ENCODE measurements at regions not wholly inside any gene's neighbourhood (a gene's known extent, or its start where the extent isn't known, plus 50 kb on each side); places are given as distances from the start of the nearest gene placed in this dataset.

DNA sequence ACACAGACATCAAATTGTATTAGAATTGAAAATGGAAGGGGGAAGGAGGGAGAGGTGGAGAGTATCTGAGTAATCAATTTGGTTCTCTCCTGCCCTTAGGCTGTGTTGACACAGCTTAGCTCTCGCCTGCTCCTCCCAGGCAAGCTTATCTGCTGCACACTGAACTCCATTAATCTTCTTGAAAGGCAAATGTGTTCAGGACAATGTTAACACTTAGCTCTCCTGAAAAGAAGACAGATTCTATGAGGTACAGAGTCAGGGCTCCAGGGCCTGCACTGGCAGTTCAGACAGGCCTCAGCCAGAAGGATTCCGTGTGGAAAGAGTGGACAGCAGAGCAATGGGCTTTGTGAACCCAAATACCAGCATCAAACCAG lies 430.0 kb upstream of the TNP1 start:
- DNase-seq = no peak

GRCh38 chr2:217289177-217289906 lies 429.5 kb upstream of the TNP1 start:
- DNase-seq = peak; percentile 8

DNA sequence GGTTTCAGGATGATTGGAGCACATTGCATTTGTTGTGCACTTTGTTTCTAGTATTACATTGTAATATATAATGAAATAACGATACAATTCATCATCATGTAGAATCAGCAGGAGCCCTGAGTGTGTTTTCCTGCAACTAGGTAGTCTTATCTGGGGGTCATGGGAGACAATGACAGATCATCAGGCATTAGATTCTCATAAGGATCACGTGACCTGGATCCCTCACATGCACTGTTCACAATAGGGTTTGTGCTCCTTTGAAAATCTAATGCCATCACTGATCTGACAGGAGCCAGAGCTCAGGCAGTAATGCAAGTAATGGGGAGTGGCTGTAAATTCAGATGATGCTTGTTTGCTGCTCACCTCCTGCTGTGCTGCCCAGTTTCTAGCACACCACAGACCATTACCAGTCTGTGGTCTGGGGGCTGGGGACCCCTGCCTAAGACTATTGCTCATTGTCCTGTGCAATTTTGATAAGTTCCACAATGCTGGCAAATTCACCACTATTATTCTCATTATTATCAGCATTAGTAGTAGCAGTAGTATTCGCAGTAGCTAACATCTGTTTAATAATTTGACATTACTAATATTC lies 428.7 kb upstream of the TNP1 start:
- no peak for DNase-seq

DNA sequence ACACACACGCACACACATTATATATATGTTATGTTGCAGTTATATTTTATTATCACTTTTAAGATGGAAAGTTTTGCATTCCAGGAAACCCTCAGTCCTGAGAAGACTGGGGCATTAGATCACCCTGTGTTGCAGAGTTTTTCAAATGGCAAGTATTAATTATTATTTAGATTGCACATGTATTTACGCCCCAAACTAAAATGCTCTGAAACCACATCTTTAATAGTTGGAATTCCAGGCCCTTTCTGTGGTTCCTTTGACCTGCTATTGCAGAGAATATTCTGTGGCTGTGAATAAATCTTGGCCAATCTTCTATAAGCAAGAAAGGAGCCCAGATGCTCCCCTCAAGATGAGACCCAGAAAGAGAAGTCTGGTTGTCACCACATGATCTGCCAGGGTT lies 427.0 kb upstream of the TNP1 start:
- DNase-seq = no peak

DNA sequence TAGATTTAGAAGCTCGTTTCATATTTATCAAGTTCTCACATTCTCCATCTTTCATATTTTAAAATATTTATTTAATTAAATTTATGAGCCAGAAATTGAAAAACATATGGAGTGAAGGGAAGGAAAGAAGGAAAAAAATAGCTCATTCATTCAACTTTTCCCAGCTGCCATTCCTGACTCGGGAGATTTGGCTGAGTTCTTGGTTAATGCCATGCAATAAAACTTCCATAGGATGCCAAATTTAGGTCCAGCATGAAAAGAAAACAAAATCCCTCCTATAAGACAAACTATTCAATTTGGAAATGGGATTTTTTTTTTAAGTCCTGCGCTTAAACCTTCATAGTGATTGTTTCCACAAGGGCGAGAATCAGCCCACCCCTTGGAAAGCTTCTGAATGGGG lies 426.1 kb upstream of the TNP1 start:
- no peak for DNase-seq

- no peak for DNase-seq
These were observed 423.6 kb upstream of the TNP1 start for GRCh38 chr2:217283460-217283859.

- no peak for DNase-seq
These were observed 422.7 kb upstream of the TNP1 start for GRCh38 chr2:217282531-217282930.

- no peak for DNase-seq
These were observed 419.7 kb upstream of the TNP1 start for GRCh38 chr2:217279556-217279955.

GRCh38 chr2:217279140-217279539 lies 419.3 kb upstream of the TNP1 start:
- DNase-seq = no peak

DNA sequence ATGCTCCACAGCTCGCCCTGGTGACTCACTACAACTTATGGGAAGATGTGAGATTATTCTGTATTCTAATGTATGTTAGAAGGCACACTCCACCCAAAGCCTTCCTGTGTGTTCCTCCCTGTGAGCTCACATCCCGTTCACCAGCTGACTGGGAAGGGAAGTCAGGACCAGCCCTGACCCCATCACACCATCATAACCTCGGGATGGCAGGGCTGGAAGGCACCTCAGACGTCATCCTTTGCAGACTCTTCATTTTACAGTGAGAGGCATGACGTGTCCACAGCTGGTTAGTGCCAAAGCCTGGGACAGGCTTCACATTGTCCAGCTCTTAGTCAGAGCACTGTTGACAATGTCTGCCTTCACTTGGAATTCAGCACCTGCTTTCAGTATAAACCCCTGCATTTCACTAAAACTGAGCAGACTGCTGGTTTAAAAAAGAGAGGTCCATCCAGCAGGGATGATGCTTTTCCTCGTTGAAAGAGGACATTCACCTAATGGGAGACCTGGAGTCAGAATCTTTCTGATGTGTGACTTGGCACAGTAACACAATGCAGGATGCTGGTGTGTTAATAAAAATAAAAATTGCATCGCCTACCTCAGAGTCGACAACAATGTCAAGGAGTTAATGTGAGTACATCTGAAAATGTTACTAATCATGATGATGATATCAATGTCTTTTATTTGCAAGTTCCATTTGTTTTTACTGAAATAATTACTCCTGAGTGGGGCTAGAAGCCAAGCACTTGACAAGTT lies 418.0 kb upstream of the TNP1 start:
- DNase-seq = no peak

- DNase-seq = no peak
These were observed 416.6 kb upstream of the TNP1 start for GRCh38 chr2:217276433-217276832.

DNA sequence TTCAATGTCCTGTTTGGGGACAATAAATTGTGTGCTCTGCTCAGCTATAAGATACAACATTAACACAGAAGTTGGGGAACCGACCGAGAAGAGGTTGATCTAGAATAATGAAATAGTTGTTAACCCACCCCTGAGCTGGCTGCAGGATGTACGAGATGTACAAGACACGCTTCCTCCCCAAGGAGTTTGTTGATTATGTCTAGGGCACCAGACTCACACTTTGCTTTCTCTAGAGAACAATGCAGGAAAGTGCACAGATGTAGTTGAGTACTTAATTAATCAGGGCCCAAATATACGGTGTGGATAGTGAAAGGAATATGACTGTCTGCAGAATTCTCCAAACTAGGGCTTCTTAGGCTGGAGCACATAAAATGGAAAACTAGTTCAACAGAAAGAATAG lies 415.2 kb upstream of the TNP1 start:
- no peak for DNase-seq

- DNase-seq = no peak
These were observed 414.7 kb upstream of the TNP1 start for GRCh38 chr2:217274578-217274977.

GRCh38 chr2:217273851-217274250 lies 414.0 kb upstream of the TNP1 start:
- no peak for DNase-seq

- DNase-seq = no peak
These were observed 413.3 kb upstream of the TNP1 start for GRCh38 chr2:217273162-217273561.

GRCh38 chr2:217271813-217272212 lies 411.9 kb upstream of the TNP1 start:
- DNase-seq = no peak

DNA sequence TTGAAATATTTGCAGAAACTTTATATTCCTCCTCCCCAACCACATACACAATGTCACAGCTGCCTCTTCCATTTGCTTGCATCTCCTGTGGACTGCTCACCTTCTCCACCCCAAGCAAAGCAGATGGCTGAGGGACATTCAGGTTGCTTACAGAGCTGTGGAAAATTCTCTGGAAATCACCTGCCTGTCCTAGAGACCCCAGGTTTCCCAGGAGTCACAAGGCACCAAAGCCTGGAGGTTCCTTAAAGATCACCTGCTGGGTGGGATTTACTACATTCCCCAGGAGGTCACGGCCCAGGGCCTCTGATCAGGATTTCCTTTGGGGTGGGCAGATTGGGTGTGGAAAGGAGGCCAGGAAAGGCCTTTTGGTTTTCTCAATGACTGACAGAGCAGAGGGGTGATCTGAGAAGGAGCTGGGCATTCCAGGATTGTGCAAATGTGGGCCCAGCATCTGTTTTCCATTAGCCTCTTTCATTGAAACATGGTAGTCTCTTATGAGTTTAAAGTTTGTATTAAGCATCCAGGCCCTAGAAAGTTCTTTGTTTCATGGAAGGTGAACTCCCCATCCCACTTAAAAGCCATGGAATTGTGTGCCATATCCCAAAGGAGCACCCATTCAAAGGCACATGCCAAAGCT lies 410.7 kb upstream of the TNP1 start:
- DNase-seq = no peak

- DNase-seq = no peak
These were observed 410.0 kb upstream of the TNP1 start for GRCh38 chr2:217269701-217270484.

- no peak for DNase-seq
These were observed 409.1 kb upstream of the TNP1 start for GRCh38 chr2:217268978-217269377.

- no peak for DNase-seq
These were observed 407.9 kb upstream of the TNP1 start for GRCh38 chr2:217267758-217268157.

- DNase-seq = no peak
These were observed 403.9 kb upstream of the TNP1 start for GRCh38 chr2:217263756-217264155.

- DNase-seq = no peak
These were observed 403.0 kb upstream of the TNP1 start for GRCh38 chr2:217262911-217263310.

- DNase-seq = no peak
These were observed 401.6 kb upstream of the TNP1 start for GRCh38 chr2:217261452-217261851.

Measured in NCI-H2227 treated with DMSO at 0.1 percent for 48 hours (cell line).